ENCODE measurements at regions not wholly inside any gene's neighbourhood (a gene's known extent, or its start where the extent isn't known, plus 50 kb on each side); places are given as distances from the start of the nearest gene placed in this dataset.

- TF ChIP-seq ELF3 (CRISPR knock-in tag; IDR thresholded peaks at IDR 0.05) (peak; percentile 32; the same call in 1 of the 2 replicates), ZFP82 (CRISPR knock-in tag; IDR thresholded peaks at IDR 0.05; ENCODE audit: borderline replicate concordance) (no peak), NR2C2 (CRISPR knock-in tag; IDR thresholded peaks at IDR 0.05; ENCODE audit: borderline replicate concordance) (peak; percentile 44; the same call in 1 of the 2 replicates), IRF9 (CRISPR knock-in tag; IDR thresholded peaks at IDR 0.05; ENCODE audit: borderline replicate concordance) (no peak), ZNF33B (CRISPR knock-in tag; IDR thresholded peaks at IDR 0.05) (no peak), ZNF674 (CRISPR knock-in tag; IDR thresholded peaks at IDR 0.05; ENCODE audit: low read depth) (no peak), PAX8 (CRISPR knock-in tag; IDR thresholded peaks at IDR 0.05; ENCODE audit: borderline replicate concordance) (no peak), MED8 (CRISPR knock-in tag; IDR thresholded peaks at IDR 0.05; ENCODE audit: insufficient replicate concordance) (no peak), ZMYM3 (CRISPR knock-in tag; IDR thresholded peaks at IDR 0.05) (peak; percentile 56; the same call in 1 of the 2 replicates), HMGA1 (CRISPR knock-in tag; conservative IDR thresholded peaks at IDR 0.05) (no peak), NFIB (CRISPR knock-in tag; IDR thresholded peaks at IDR 0.05; ENCODE audit: borderline replicate concordance) (no peak), ATF7 (IDR thresholded peaks at IDR 0.05) (no peak), ATF7 (CRISPR knock-in tag; IDR thresholded peaks at IDR 0.05) (no peak), NKX3-1 (CRISPR knock-in tag; IDR thresholded peaks at IDR 0.05) (no peak), MTF2 (CRISPR knock-in tag; IDR thresholded peaks at IDR 0.05; ENCODE audit: borderline replicate concordance) (no peak), ZBTB33 (CRISPR knock-in tag; IDR thresholded peaks at IDR 0.05) (no peak), SALL1 (CRISPR knock-in tag; IDR thresholded peaks at IDR 0.05) (peak; percentile 97), ZNF275 (CRISPR knock-in tag; IDR thresholded peaks at IDR 0.05; ENCODE audit: borderline replicate concordance) (no peak), MIER2 (CRISPR knock-in tag; IDR thresholded peaks at IDR 0.05) (peak; percentile 56; the same call in 1 of the 2 replicates), SIX1 (CRISPR knock-in tag; IDR thresholded peaks at IDR 0.05; ENCODE audit: borderline replicate concordance) (no peak), PBX3 (CRISPR knock-in tag; IDR thresholded peaks at IDR 0.05; ENCODE audit: borderline replicate concordance) (no peak), FOXP1 (IDR thresholded peaks at IDR 0.05) (no peak), FOXP1 (CRISPR knock-in tag; IDR thresholded peaks at IDR 0.05) (peak; percentile 50; the same call in 1 of the 2 replicates), ZFYVE20 (CRISPR knock-in tag; IDR thresholded peaks at IDR 0.05; ENCODE audit: borderline replicate concordance, low read depth) (no peak), NONO (IDR thresholded peaks at IDR 0.05) (no peak), NONO (CRISPR knock-in tag; conservative IDR thresholded peaks at IDR 0.05) (no peak; the same call in 1 of the 2 replicates), E2F2 (CRISPR knock-in tag; IDR thresholded peaks at IDR 0.05; ENCODE audit: borderline replicate concordance) (no peak)
These were observed 186.2 kb upstream of the STT3B start (continued) for GRCh38 chr3:31346542-31346979.

Measured in HepG2 (cell line).